ENCODE measurements at regions not wholly inside any gene's neighbourhood (a gene's known extent, or its start where the extent isn't known, plus 50 kb on each side); places are given as distances from the start of the nearest gene placed in this dataset.

- in situ Hi-C loops (cut with MboI; ENCODE audit: low sequenced_read_pairs): no loop called here
Measured at GRCh38 chr6:108778421-108779186, 69.6 kb upstream of the ARMC2 start.

- in situ Hi-C loops (cut with MboI; ENCODE audit: low sequenced_read_pairs): loop anchor here (10.0 kb wide), 1 partner anchor 235 kb away; no protein-coding TSS in a partner anchor
Measured at GRCh38 chr6:108779536-108780275, 68.5 kb upstream of the ARMC2 start.

- in situ Hi-C loops (cut with MboI; ENCODE audit: low sequenced_read_pairs): loop anchor here (10.0 kb wide), 1 partner anchor 236 kb away; no protein-coding TSS in a partner anchor
Measured at GRCh38 chr6:108780784-108781183, 67.4 kb upstream of the ARMC2 start.

GRCh38 chr6:108781419-108782100, 66.7 kb upstream of the ARMC2 start:
- in situ Hi-C loops (cut with MboI; ENCODE audit: low sequenced_read_pairs): loop anchor here (10.0 kb wide), 1 partner anchor 237 kb away; no protein-coding TSS in a partner anchor

GRCh38 chr6:108782179-108783041, 65.8 kb upstream of the ARMC2 start:
- in situ Hi-C loops (cut with MboI; ENCODE audit: low sequenced_read_pairs): loop anchor here (10.0 kb wide), 1 partner anchor 238 kb away; no protein-coding TSS in a partner anchor

- in situ Hi-C loops (cut with MboI; ENCODE audit: low sequenced_read_pairs): loop anchor here (10.0 kb wide), 1 partner anchor 241 kb away; no protein-coding TSS in a partner anchor
Measured at GRCh38 chr6:108785653-108786052, 62.6 kb upstream of the ARMC2 start.

- in situ Hi-C loops (cut with MboI; ENCODE audit: low sequenced_read_pairs): loop anchor here (10.0 kb wide), 1 partner anchor 244 kb away; no protein-coding TSS in a partner anchor
Measured at GRCh38 chr6:108788416-108788815, 59.8 kb upstream of the ARMC2 start.

- in situ Hi-C loops (cut with MboI; ENCODE audit: low sequenced_read_pairs): loop anchor here (10.0 kb wide), 1 partner anchor 245 kb away; no protein-coding TSS in a partner anchor
Measured at GRCh38 chr6:108789475-108789874, 58.7 kb upstream of the ARMC2 start.

GRCh38 chr6:108791700-108792099, 56.5 kb upstream of the ARMC2 start:
- in situ Hi-C loops (cut with MboI; ENCODE audit: low sequenced_read_pairs): no loop called here

GRCh38 chr6:108793516-108794251, 54.5 kb upstream of the ARMC2 start:
- in situ Hi-C loops (cut with MboI; ENCODE audit: low sequenced_read_pairs): no loop called here

GRCh38 chr6:108795122-108795521, 53.1 kb upstream of the ARMC2 start:
- in situ Hi-C loops (cut with MboI; ENCODE audit: low sequenced_read_pairs): no loop called here

- in situ Hi-C loops (cut with MboI; ENCODE audit: low sequenced_read_pairs): no loop called here
Measured at GRCh38 chr6:108795814-108796213, 52.4 kb upstream of the ARMC2 start.

GRCh38 chr6:108796875-108797274, 51.3 kb upstream of the ARMC2 start:
- in situ Hi-C loops (cut with MboI; ENCODE audit: low sequenced_read_pairs): no loop called here

GRCh38 chr6:108797951-108798669, 50.1 kb upstream of the ARMC2 start:
- in situ Hi-C loops (cut with MboI; ENCODE audit: low sequenced_read_pairs): no loop called here

Measured in HL-60/S4 (cell line).